HG03039 (cell line): ENCODE measurements at regions not wholly inside any gene's neighbourhood (a gene's known extent, or its start where the extent isn't known, plus 50 kb on each side); places are given as distances from the start of the nearest gene placed in this dataset.

Experiments
- ATAC-seq: cut with Tn5 transposase; IDR thresholded peaks from one replicate; pipeline ENCODE4 v1.9.1; 2021; ENCODE audit warnings: mild to moderate bottlenecking, moderate library complexity; ENCODE audit not compliant: unreplicated experiment

DNA sequence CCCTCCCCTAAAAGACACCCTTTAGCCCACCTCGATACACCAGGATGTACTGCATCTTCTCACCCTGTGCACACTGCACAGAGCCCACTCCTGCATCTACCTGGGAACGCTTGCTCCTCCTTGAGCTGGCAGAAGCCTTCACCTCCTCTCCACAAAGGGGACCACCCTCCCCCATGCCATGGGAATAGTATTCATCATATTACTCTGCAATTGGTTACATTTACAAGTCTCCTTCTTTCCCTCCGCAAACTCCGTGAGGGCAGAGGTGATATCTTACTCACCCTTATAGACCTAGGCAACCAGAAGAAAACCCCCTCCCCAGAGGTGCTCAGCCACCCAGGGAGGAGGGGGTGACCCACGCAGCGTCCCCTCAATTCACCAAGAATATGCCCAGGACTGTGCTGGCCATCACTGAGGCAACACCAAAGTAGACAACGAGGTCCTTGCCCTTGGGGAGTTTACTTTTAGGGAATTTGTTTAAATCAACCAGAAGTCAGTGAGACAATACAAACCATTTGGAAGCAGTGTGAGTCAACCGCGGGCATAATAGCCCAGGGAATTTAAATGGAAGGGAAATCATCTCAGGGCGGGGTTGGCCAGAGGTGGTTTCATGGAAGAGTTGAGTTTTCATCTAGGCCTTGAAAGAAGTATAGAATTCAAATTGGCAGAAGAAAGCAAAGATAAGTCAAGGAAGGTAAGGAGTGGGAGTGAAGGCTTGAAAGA lies 214.5 kb downstream of the BARX2 start:
- ATAC-seq = no peak

DNA sequence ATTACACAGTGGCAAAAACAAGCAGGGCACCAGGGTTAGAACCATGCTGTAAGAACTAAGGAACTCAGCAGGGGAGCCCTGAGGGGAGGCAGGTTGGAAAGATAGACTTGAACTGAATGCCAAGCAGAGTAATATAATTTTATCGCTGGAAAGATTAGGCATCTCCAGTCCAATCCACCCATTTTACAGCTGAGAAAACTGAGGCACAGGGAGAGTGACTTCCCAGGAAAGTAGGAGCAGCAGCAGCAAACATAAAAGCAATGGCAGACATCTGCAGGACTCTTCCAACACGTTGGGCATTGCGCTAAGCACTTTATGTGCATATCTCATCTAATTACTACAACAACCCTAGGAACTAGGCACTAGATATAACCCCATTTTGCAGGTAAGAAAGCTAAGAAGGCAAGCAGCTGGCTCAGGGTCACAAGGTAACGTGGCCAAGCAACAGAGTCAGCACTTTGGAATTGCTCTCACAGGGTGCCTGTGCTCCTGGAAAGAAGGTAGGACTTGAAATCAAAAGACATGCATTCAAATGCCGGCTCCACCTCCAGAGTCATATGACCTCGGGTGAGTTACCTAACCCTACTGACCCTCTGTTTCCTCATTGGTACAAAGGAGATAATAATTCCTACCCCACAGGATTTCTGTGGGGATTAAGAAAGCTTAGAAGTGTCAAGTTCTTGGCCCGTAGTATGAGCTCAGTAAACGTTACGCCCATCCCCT lies 215.3 kb downstream of the BARX2 start:
- no peak for ATAC-seq

GRCh38 chr11:129591527-129591926 lies 215.9 kb downstream of the BARX2 start:
- ATAC-seq = no peak

DNA sequence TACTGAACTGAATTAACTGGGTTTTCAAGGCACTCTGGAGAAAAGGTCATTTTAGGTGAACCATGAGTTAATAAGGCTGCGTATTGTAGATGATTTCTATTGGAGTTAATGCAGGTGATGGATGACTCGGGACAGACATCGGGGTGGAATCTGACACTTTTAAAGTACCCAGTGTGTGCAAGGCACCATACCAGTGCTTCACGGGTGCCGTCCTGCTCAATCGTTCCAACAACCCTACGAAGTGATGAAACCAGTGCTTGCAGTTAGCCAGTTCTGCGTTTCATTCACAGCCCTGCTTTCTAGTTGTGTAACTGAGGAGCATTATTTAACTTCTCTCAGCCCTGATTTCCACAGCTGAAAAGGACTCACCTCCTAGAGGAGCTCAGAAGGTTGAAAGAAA lies 216.5 kb downstream of the BARX2 start:
- no peak for ATAC-seq

DNA sequence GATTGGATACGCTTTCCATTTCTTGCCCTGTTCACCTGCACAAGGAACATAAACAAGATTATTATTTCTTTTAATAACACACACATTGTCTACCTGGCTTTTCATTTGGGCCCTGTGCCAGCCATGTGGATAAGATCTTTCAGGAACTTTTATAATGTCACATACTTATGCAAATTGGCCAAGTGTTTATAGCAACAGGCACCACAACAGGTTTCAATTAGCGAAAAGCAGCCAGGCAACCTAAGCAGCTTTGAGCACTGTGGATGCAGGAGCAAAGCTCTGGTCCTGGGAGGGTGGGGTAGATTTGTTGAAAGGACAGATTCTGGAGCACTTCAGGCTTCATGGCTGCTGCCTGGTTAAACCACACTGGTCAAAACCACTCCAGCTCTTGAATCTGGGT lies 217.4 kb downstream of the BARX2 start:
- no peak for ATAC-seq

GRCh38 chr11:129595038-129595962 lies 219.7 kb downstream of the BARX2 start:
- no peak for ATAC-seq

DNA sequence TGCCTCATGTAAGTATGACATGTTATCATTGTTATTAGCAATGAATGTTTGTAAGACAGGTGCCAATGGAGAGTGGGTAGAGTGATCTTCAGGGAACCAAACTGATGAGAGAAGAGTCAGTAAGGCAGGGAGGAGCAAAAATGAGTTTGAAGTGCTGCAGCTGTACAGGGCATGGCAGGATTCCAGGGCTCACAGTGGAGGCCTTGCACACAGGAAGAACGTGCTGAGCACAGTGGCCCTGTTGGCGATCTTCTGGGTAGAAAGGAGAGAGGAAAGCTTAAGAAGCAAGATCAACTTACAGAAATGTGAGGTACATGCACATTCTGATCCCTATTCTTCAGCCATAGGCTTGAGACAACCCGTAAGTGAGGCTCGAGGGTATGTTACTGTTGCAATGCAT lies 219.3 kb upstream of the TMEM45B start:
- no peak for ATAC-seq

DNA sequence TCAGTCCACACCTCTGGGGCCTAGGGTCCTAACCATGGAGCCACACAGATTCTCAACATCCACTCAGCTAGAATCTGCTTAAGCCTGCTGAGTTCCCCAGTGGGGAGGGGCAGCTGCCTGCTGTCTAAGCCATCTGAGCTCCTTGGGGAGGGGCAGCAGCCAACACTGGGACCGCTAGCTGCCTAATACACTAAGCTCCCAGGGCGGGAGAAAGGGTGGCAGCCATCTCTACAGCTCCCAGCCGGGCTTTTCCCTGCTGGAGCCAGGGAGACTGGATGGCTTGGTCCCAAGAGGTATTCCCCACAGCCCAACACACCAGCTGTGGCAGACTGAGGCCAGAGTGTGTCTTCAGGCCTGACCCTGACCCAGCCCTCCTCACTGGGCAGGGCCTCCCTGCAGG lies 217.3 kb upstream of the TMEM45B start:
- no peak for ATAC-seq

DNA sequence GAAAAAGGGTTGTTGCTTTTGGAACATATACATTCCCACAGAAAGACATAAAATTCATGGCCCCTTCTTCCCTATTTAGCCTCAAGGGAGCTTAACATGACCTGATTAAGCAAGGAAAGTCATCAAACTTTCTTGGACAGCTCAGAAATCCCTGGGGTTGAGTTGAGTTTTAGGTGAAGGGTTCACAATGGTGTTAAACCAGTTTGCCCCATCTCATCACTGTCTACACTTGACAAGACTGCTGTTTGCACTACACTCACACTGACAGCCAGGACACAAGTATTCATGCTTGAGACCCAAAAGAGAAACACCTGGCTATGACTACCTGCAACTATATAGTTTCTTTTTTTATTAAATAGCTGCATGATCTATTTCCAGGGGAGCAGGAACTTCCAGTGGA lies 209.8 kb upstream of the TMEM45B start:
- ATAC-seq = no peak

GRCh38 chr11:129608711-129609110 lies 206.9 kb upstream of the TMEM45B start:
- no peak for ATAC-seq

GRCh38 chr11:129610125-129610524 lies 205.5 kb upstream of the TMEM45B start:
- ATAC-seq = no peak

DNA sequence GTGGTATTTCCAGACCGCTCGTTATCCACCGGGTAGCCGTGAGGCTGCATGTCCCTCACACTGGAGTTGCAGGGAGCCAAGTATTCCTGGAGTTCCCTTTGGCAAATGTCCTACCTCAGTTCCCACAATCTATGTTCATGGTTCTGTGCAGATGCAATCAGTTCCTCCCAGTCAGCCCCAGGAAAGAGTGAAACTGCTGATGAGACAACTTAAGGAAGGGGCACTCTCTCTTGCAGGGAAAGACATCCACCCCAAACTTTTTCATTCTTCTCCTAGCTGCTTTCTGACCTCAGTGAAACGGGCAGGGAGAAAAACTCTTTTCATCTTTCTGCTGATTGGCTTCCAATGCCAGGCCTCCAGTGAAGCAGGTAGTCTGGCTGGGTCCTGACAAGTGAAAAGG lies 205.1 kb upstream of the TMEM45B start:
- no peak for ATAC-seq

DNA sequence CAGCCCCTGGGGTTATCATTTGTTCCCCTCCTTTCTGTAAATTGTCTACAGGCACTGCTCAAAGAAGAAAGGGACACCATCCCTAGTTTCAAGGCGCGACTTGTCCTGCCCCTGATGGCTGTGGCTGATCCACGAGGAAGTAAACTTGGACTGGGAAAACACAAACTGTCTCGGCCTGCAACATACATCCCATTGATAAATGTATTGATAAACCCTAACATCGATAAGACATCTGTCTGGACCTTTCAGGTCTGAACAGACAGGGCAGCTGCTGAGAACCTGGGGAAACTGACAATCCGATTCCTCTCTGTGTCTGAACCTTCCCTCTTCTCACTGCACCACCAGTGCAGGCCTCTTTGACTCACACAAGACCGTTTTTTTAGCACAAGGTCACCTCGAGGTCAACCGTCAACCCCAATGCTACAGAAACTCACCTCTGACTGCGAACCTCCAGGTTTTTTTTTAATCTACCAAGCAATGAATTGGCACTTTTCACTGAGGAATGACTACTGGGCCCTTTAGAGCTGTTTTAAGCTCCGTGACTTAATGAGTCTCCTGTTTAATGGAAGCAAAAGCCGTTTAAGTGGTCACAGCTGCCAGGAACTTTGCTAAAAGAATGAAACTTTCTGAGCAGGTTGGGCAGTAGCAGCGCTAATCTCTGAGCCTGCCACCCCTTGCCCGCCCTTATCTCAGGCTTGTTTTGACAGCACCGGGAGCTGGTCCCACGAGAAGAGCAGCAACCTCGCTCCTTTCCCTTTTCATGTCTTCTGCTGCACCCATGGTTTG lies 203.8 kb upstream of the TMEM45B start:
- ATAC-seq = no peak

DNA sequence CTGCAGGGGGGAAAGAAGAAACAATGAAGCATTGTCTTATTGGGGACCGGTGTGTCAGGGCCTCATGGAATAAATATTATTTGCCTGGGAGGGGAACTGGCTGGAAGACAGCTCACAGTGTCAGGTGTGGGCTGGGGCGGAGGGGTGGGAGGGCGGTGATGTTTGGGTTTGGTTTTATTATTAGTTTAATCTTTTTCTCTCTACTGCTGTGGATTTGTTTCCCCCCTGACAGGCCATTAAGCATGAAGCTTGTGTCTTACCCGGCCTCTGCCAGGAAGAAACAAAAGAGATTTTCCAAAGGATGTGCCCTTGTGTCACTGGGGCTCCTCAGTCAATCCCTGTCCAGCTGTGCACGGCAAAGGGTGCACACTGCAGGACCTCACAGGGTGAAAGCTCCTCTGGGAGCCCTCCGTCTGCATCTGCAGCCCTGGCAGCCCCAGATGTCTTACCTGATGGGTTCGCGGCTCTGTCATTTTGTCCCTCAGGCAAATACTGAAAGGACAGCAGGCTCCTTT lies 203.1 kb upstream of the TMEM45B start:
- ATAC-seq = no peak

- ATAC-seq = no peak
These were observed 202.6 kb upstream of the TMEM45B start for GRCh38 chr11:129613071-129613470.

DNA sequence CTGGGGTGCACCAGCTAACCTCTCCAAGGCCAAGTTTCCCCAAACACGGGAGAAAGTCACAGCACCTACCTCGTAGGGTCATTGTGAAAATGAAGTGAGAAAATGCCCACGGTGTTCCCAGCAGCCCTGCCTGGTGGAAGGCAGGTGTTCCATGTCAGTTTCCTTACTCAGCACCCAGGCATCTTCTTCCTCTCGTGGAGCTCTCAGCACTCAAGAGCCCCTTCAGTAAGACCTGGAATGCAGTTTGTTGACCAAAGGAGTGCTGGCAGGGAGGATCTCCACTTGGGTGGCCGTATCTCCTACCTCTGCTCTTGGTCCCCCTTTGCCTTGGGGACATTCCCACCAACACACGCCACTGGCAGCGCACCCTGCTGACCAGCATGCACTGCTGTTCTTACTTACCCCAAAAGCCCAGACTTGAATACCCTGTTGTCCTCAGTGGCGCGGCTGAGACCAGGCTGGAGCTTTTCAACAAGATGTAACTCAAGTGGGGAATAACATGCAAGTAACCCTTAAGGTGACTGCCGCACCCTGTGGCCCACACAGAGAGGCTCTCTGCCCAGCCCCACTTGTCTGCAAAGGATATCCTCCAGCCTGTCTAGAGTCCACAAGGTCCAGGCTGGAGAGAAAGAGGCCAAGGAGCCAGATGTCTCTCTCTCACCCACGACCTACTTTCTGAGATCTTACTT lies 201.2 kb upstream of the TMEM45B start:
- no peak for ATAC-seq

DNA sequence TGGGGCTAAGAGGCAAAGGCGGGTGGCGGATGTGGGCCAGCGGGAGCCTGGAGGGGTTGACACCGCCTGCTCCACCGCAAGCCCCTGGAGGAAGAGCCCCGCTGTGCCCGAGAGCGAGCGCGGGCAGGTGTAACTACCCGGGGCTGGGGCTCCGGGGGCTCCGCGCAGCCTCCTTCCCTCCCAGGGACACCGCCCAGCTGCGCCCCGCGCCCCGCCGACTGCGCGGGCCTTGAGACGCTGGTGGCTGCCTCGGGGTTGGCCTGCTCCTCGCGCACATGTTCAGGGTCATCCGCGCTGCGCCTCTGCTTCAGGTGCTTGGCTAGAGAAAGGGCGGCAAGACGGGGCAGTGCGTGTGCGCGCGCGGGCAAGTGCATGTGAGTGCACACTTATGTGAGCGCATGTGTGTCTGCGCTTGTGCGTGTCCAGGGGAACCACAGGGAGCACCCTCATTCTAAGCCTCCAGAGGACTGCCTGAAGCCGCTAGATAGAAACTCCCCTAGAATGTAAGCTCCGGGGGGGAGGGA lies 197.5 kb upstream of the TMEM45B start:
- ATAC-seq = no peak

DNA sequence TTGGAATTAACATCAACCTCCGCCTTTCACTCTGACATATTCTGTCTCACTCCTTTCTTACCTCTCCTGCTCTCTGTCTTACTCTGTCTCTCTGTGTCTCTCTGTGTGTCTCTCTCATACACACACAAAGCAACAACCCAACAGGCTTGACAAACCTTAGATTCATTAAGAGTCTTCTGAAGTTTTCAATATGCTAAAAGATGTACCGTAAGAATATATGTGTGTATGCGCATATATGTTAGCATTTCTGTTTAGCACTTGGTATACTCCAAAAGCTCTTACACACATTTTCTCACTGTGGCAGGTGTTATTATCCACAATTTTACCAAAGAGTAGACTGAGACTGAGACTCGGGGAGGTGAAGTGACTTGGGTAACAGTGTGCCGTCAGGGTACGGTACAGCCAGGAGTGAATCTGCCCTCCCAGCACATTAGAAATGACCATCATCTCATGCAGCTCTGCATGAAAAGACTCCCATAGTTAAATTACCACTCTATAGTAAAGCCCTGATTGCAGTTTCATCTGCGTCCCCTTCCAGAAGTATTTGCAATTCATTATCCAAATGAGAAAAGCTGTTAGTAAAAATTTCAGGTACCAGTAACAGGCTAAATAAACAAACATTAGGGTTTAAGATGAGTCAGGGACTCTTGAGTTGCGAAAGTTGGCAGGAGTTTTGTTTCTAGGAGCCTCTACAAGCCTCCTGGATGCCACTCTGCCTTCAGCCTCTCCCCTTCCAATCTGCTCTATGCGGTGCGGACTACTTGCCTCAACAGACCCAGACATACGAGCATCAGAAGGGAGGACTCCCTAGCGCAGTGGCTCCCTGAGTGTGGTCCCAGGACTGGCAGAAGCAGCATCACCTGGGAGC lies 195.2 kb upstream of the TMEM45B start:
- ATAC-seq = no peak

- no peak for ATAC-seq
These were observed 189.7 kb upstream of the TMEM45B start for GRCh38 chr11:129625930-129626329.
